HL-60/S4 treated with retinoic acid at 250 ng/mL for 4 days and 3 days (cell line): ENCODE measurements at regions not wholly inside any gene's neighbourhood (a gene's known extent, or its start where the extent isn't known, plus 50 kb on each side); places are given as distances from the start of the nearest gene placed in this dataset.
"Not testable (repeated sequence)": the region's sequence is repeated elsewhere in the genome, so short reads cannot be mapped to it uniquely, and the experiment has no call there.

ENCODE experiments used
- in situ Hi-C: fragments of 300-500 bp; cut with MboI; formaldehyde crosslinking; loops from 2 replicates; pipeline ENCODE4 v1.7.0; 2022; ENCODE audit warnings: low sequenced_read_pairs

- in situ Hi-C loops = no loop called here
Measured at GRCh38 chr17:77622647-77623046, 335.9 kb upstream of the TNRC6C start.

GRCh38 chr17:77623321-77623720 lies 335.2 kb upstream of the TNRC6C start:
- in situ Hi-C loops = not testable (repeated sequence)

DNA sequence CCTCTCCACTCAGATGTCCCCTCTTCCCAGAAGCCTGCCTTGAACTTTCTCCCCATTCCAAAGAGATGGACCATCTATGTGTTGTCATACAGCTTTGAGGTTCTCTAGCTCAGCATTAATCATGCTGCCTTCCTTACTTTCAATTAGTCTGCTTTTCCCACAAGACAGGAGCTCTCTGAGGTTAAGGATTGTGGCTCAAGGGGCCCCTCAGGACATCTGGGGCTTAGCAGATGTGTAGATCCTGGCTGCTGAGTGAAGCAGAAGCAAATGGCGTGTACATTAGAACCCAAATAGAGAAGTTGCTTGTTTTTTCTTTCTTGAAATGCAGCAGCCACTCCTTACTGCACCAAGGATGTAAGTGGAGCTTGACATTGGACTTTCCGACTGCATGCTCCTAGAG lies 330.5 kb upstream of the TNRC6C start:
- in situ Hi-C loops = no loop called here

- in situ Hi-C loops = not testable (repeated sequence)
Measured at GRCh38 chr17:77629284-77629683, 329.2 kb upstream of the TNRC6C start.

GRCh38 chr17:77631307-77631706 lies 327.2 kb upstream of the TNRC6C start:
- in situ Hi-C loops = no loop called here

GRCh38 chr17:77632619-77633018 lies 325.9 kb upstream of the TNRC6C start:
- in situ Hi-C loops = no loop called here

GRCh38 chr17:77634710-77635109 lies 323.8 kb upstream of the TNRC6C start:
- in situ Hi-C loops = no loop called here

DNA sequence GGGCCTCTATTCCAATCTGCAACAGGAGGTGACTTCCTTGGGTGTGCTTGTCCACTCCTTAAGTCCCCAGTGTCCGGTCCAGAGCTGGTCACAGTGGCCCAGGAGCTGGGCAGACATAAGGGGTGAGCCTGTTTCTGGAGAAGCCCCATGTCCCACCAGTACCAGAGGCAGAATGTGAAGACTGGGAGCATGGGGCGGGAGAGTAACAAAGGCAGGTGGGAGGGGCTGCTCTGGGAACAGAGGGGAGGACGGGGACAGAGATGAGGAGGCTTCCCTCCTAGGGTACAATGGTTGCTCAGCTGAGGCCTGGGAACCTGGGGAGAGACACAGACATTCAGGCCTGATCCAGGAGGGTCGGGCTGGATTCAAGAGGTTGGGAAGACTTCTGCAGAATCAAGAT lies 323.3 kb upstream of the TNRC6C start:
- in situ Hi-C loops = no loop called here

GRCh38 chr17:77635785-77636184 lies 322.7 kb upstream of the TNRC6C start:
- in situ Hi-C loops = not testable (repeated sequence)

GRCh38 chr17:77636835-77637817 lies 321.4 kb upstream of the TNRC6C start:
- in situ Hi-C loops = no loop called here

- in situ Hi-C loops = no loop called here
Measured at GRCh38 chr17:77637818-77638575, 320.5 kb upstream of the TNRC6C start.

- in situ Hi-C loops = no loop called here
Measured at GRCh38 chr17:77640252-77640651, 318.3 kb upstream of the TNRC6C start.

- in situ Hi-C loops = no loop called here
Measured at GRCh38 chr17:77640916-77641605, 317.4 kb upstream of the TNRC6C start.

GRCh38 chr17:77641718-77642117 lies 316.8 kb upstream of the TNRC6C start:
- in situ Hi-C loops = no loop called here

DNA sequence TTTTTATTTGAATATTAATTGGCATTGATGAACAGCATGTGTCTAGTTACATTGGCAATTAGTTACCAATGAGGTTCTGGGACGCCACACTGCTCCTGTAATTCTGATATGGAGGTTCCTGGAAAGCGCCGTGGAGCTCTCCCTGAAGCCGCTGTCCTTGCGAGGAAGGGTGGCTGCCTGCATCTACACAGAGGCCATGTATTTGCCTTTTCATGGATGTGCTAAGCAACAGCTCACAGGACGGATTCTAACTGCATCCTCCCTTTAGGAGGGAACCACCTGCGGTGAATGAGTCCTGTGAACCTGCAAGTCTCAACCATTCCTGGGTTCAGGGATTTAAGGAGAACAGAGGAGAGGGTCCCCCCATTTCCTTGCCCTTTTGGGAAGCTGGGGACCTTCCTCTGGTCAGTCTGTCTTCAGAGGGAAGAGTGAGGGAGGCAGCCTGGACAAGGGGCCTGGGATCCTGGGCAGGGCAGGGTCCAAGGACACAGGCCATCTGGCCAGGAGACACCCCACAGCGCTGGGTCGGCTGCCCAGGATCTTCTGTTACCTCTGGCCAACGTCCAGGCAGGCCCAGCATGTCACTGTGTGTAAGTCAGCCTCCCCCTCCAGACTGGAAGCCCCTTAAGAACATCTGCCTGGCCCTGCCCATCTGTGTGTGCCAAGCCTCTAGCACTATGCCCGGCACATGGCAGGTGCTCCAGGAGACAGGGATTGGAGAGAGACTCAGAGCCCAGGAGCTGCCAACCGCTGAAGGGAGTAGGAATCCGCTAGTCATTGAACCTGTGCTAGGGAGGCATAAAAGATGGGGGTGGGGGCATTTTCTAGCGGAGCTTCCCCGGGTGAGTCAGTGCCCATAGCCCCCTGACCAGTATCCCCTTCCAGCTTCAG lies 314.1 kb upstream of the TNRC6C start:
- in situ Hi-C loops = no loop called here

- in situ Hi-C loops = no loop called here
Measured at GRCh38 chr17:77645072-77646045, 313.1 kb upstream of the TNRC6C start.

DNA sequence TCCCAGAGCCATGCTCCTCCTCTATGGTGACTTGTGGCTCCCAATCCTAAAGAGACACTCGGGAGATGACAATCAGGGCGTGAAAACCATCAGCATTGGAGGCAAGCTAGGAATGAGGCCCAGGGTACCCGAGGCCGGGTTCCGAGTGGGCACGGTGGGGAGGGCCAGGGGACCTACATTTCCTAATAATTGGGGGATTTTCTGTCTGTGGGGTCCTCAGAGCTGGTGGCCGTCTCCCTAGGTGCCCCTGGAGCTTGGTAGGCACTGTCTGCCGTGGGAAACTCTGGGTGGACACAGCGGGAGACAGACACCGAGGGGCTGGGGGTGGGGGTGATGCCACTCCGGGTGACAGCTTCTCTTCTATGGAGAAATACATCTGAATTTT lies 312.5 kb upstream of the TNRC6C start:
- in situ Hi-C loops = no loop called here

GRCh38 chr17:77647531-77647930 lies 311.0 kb upstream of the TNRC6C start:
- in situ Hi-C loops = no loop called here

- in situ Hi-C loops = no loop called here
Measured at GRCh38 chr17:77649717-77650211, 308.7 kb upstream of the TNRC6C start.
